GM10266 (cell line): ENCODE measurements at regions not wholly inside any gene's neighbourhood (a gene's known extent, or its start where the extent isn't known, plus 50 kb on each side); places are given as distances from the start of the nearest gene placed in this dataset.
"Not testable (repeated sequence)": the region's sequence is repeated elsewhere in the genome, so short reads cannot be mapped to it uniquely, and the experiment has no call there.

Experiments used
- DNase-seq: peaks from one replicate; pipeline ENCODE4 v3.0.0; 2012; ENCODE audit errors: extremely low spot score
- CTCF ChIP-seq: IDR thresholded peaks from 2 replicates; pipeline ENCODE4 v1.5.1; 2012; ENCODE audit warnings: mild to moderate bottlenecking, low read depth; ENCODE audit not compliant: control insufficient read depth, insufficient read depth; ENCODE audit errors: missing control alignments

- not testable (repeated sequence) for DNase-seq
These were observed 51.2 kb upstream of the MB21D2 start for GRCh38 chr3:192968901-192969300.

GRCh38 chr3:192980632-192981031 is 63.0 kb upstream of the MB21D2 start:
- no peak for TF ChIP-seq CTCF
- DNase-seq = no peak

GRCh38 chr3:192986379-192986778 is 68.7 kb upstream of the MB21D2 start:
- no peak for DNase-seq
- no peak for TF ChIP-seq CTCF

GRCh38 chr3:192991356-192991755 is 73.7 kb upstream of the MB21D2 start:
- TF ChIP-seq CTCF = no peak
- no peak for DNase-seq

- DNase-seq = no peak
These were observed 74.7 kb upstream of the MB21D2 start for GRCh38 chr3:192992361-192992760.

GRCh38 chr3:192993411-192993810 is 75.8 kb upstream of the MB21D2 start:
- no peak for TF ChIP-seq CTCF

More at GRCh38 chr3:192992361-192992760, 74.7 kb upstream of the MB21D2 start:
- TF ChIP-seq CTCF = no peak

GRCh38 chr3:193001113-193001512 is 83.5 kb upstream of the MB21D2 start:
- not testable (repeated sequence) for DNase-seq

More at GRCh38 chr3:192993411-192993810, 75.8 kb upstream of the MB21D2 start:
- no peak for DNase-seq

GRCh38 chr3:193003624-193004023 is 86.0 kb upstream of the MB21D2 start:
- DNase-seq = not testable (repeated sequence)

GRCh38 chr3:193008654-193009053 is 91.0 kb upstream of the MB21D2 start:
- DNase-seq = no peak
- TF ChIP-seq CTCF = no peak
